GM23248 (cell line): ENCODE measurements at regions not wholly inside any gene's neighbourhood (a gene's known extent, or its start where the extent isn't known, plus 50 kb on each side); places are given as distances from the start of the nearest gene placed in this dataset.

Source experiments
- EZH2 ChIP-seq: fragments of 200-600 bp; sonication (generic); IDR thresholded peaks from 2 replicates; pipeline ENCODE4 v1.6.1; 2018; ENCODE audit warnings: antibody characterized with exemption, mild to moderate bottlenecking; ENCODE audit not compliant: insufficient read depth, poor library complexity, severe bottlenecking
- EZH2phosphoT487 ChIP-seq: fragments of 200-600 bp; sonication (generic); IDR thresholded peaks from 2 replicates; pipeline ENCODE4 v1.6.1; 2018; ENCODE audit warnings: antibody characterized with exemption, moderate library complexity, mild to moderate bottlenecking, low read depth; ENCODE audit not compliant: insufficient read depth

DNA sequence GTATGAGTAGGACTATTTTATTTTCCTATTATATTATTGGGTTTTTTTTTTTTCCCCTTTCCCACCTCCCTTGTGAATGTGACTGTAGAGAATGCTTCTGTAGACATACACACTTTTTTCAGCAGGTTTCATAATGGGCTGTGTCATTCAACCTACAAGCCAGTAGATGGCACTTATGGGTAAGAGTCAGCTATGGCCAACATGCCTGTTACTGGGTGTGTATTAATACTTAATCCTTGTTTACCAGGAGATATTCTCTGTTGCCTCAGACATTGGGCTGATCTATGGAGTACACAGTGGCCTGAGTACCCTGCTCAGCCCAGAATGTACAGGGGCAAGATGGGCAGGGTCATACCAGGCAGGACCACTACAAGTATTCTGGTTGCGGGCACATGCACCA is 382.5 kb downstream of the EPHA7 start:
- TF ChIP-seq EZH2 (no peak), EZH2phosphoT487 (no peak)
